Dermis blood vessel endothelial cell (primary cell): ENCODE measurements at regions not wholly inside any gene's neighbourhood (a gene's known extent, or its start where the extent isn't known, plus 50 kb on each side); places are given as distances from the start of the nearest gene placed in this dataset.

Experiments used
- DNase-seq: peaks from one replicate; pipeline ENCODE4 v3.0.0; 2010

DNA sequence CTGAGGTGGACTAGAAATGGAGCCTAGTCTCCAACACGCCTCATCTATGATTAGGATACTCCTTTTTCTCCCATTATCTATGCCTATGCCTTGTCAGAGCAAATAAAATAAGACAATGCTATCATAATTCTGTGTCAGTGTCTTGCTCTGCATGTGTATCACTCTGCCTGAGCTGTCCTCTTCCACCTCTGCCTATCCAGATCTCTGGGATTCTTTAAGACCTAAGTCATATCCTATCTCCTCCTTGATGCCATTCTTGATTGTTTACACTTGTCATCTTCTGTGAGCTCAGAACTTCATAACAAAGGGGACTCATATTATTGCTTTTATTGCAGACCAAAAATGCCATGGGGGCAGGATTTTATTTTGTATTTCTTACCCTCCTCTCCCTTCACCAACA is 351.2 kb upstream of the C9orf72 start:
- no peak for DNase-seq

DNA sequence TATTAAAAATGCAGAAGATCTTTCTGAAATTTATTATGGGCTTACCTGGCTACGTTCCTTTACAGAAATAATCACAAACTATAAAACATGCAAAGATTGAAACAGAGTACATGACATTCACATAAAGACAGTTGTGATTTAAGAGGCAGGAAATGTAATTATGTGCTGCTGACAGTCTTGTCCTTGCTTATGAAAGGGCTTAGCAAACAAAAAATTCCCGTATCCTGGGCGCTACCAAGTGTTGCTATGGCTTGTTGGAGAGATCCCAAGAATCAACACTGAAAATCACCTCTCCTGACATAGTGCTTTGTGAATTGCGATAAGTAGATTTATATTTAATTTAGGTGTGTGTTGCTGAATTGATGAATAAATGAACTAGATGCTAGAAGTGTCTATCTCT is 352.5 kb upstream of the C9orf72 start:
- no peak for DNase-seq

DNA sequence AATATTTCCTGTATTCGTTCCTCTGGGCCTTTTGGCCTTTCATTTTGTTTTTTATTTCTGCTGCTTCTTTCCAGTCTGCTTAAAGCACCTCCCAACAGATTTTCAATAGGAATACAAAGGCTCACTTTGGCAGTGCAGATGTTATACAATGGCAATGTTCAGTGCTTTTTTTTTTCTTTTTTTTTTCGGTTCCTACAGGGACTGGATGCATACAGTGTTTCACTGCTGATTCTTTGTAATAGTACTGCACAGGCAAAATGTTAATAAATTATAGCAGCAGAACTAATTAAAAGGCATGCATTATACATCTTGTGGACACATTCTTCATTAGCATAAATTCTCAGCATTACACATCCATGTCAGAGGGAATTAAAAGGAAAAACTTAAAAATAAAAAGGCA is 356.6 kb upstream of the C9orf72 start:
- no peak for DNase-seq

DNA sequence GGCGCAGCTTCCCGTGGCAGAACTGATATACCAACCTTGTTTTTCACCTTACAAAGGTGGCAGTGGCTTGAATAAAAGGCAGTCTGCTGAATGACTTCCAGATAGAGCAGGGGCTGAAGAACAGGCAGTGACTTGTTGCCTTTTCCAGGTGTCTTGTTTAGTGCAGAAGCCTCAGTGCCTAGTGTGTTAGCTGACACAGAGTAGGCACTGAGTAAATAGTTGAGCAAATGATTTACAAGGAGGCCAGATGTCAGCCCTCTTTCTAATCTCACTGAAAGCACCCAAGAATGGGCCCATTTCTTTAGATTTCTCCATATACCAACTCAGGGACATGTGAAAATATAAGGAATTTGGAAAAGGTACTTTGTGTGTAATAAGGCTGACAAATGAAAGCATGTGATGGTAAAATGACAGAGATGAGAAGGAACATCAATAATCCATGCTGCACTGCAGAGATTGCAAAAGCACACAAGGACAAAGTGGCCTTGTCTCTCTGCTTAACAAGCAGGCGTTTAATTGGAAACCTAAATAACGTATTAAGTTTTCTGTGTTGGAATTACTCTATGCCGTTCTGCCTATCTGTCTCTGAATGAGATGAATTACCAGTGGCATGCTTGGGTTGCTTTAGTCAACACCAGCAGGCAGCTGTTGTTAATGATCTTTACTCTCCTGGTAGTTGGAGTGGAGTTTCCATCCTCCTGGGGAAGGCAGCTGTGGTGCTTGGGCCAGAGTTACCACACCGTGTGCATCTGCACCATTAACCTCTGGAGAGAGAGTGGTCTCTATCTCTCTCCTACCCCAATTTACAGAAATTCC is 360.1 kb upstream of the C9orf72 start:
- no peak for DNase-seq

DNA sequence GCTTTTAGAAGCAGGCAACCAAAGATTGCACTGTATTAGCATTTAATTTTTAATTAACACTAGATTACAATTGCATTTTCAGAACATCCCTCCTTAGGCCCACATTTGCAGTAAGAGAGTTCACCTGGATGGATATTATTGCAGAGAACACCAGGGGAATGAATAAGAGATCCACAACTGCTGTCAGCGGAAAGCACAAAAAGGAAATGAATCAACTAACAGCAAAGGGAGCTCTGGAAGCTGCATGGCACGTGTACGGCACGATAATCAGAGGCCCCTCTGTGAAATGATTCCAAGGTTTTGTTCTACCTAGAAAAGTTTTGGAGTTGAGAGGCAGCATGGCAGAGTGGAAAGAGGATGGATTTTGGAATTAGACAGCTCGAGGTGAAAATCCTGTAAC is 361.2 kb upstream of the C9orf72 start:
- no peak for DNase-seq

DNA sequence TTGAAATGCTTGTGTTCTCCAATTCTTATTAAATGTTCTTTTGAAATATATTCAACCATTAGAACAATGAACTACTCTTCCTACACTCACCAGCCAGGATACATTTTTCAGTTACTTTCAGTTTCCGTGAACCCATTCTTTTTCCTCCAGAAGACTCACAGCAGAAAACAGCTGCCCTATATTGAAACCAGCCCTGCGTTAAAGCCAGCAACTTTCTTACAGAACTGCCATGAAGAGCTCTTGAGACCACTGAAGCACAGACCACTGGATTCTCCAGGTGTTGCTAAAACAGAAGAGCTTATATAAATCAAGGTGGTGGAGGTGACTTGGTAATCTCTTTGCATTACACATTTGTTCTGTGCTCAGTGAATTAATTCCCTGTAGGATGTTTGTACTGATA is 365.9 kb upstream of the C9orf72 start:
- DNase-seq: no peak

DNA sequence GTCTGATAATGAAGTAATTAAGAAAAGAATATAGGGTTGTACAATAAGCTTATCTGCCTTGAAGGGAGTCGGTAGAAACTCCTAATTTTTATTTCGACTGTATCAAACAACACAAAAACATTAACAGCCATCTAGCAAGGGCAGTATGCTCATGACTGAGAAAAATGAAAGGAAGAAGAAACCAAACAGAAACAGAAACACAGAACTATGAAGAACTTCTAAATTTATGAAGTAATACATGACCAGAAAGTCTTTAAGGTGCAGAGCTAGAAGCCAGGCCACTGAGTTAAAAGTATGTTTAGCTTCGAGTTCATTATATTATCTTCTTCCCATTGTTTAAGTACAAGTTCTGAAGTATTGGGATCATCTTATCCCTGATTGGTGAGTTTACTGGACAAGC is 367.3 kb upstream of the C9orf72 start:
- DNase-seq: no peak

DNA sequence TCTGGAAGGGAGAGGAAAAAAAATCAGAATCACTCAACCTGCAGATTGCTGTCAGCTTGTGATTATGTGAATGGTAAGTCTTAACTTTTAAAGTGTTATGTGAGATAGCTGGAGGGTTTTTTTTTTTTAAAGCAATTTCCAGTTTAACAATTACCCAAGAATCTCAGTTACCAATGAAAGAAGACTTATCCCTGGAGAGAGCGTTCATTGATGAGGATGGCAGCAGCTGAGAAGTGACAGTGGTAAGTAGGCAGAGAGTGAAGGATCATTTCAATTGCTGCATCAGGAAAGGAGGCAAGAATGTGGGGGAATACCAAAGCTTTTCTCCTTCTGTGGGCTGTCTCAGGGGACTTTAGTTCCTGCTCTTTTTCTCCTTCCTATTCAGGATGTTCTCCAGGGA is 370.2 kb upstream of the C9orf72 start:
- no peak for DNase-seq

DNA sequence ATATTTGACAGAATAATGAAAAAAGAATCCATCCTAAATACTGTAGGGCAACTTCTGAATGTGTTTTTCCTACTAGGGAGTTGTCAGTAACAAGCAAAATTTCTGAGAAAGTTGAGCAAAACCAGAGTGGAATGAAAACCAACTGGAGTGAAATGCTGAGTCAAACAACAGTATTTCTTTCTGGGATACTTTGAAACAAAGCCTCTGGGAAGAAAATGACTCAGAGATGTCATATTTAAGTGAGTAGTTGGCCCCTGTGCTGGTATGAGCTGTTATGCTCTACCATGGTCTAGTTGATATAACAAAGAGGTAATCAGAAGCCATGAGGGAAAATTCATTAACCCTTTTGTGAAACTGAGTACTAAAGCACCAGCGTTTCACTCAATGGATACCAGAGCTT is 372.1 kb upstream of the C9orf72 start:
- no peak for DNase-seq

DNA sequence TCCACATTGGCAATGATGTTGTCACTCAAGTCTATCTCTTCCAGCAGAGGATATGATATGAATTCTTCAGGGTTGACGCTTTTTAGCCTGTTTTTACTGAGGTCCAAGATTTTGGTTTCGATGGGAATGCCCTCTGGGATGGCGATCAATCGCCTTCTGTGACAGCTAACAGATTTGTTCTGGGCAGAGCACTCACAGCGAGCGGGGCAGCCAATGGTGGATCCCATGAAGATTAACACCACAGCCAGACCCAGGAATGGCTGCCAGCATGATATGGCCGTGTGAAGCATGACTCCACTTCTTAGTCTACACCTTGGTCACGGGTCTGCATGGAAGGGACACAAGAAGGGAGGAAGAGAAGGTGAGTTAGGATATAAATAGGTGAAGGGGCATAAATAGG is 377.1 kb upstream of the C9orf72 start:
- DNase-seq: no peak

DNA sequence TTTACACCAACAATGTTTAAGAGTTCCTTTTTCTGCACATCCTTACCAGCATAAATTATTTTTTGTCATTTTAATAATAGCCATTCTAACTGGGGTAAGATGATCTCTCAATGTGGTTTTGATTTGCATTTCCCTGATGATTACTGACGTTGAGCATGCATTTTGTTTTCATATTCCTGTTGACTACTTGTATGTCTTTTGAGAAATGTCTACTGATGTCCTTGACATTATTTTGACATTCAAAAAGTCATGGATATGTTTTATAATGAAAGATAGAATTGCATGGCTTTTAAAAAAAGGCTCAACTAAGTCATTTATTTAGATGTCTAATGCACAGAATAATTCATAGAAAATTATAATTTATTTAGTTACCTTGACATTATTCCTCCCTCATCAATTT is 381.6 kb upstream of the C9orf72 start:
- no peak for DNase-seq

DNA sequence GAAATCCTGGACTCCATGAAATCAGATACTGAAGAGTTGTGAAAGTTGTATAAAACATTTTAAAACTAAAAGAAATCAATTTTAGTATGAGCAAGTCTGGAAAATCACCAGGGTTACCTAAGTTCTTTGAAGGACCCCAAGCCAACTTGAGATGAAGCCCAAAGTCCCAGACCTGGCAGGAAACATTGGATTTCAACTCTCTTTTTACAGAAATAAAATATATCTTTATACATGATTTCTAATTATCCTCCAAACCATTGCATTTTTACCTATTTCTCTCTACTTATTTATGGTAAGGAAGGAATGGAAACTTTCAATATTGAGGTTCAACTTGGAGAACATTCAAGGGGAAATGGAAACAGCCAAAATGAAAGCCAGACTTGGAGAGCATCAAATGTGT is 390.6 kb upstream of the C9orf72 start:
- DNase-seq: no peak

DNA sequence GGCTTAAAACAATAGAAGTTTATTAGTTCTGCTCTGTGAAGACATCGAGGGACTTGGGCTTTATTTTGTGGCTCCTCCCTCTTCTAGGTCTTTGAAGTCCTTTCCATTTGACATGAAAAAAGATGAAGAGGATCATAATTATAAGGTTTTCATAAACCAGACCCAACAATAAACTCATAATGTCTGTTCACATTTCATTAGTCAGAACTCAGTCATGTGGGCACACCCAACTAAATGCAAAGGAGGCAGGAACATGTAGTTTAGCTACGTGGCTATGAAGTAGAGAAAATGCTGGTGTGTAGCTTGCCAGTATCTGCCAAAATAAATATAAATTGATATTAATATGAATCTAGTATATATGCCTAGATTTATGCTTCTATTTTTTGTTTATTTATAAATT is 393.9 kb upstream of the C9orf72 start:
- no peak for DNase-seq

DNA sequence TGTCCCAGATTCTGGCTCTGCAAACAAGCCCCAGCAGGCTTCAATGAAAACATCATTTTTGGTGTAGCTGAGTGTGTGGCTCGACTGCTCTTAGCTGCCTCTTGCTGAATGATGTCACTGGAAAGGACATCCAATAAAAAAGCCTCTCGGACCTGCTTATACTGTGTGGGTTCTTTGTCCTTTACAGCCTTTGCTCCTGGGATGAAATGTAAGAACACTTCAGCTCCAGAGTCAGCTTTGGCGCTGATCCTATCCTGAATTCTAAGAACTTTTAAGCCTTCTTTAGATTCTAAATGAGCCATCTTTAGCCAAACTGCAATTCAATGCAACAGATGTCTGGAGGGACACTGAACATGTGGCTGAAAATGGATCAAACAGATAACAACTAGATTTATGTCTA is 404.6 kb upstream of the C9orf72 start:
- no peak for DNase-seq

DNA sequence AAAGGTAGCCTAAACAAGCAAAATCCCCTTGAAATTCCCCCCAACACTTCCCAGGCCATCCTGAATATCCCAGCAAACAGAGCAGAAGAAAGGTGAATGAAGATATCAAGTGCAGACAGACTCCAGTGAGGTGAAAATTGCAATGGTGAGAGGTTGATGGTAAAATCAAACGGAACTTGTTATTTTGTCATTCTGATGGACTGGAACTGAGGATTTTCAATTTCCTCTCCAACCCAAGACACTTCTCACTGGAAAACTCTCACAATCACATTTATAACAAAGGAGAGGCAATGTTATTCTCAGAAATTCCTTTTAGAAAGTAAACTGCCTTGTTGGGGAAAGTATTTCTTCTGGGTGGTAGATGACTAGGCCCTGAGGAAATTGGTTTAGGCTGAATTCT is 412.4 kb upstream of the C9orf72 start:
- DNase-seq: no peak

DNA sequence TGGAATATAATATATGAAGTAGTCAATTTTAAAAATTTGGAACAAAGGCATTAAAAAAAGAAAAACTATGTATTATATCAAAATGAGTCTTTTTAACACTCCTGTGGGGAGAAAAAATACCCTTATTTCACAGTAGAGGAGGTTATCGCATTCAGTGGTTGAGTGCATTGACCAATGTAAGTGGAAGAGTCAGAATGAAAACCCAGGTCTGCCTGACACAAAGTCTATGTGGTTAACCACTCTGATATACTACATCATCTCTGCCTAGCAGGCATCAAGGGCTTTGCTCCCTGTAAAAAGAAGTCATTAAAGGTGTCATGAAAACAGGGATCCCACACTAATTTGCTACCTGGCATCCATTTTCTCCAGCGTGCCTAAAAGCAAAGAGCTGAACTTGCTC is 417.2 kb upstream of the C9orf72 start:
- DNase-seq: no peak

DNA sequence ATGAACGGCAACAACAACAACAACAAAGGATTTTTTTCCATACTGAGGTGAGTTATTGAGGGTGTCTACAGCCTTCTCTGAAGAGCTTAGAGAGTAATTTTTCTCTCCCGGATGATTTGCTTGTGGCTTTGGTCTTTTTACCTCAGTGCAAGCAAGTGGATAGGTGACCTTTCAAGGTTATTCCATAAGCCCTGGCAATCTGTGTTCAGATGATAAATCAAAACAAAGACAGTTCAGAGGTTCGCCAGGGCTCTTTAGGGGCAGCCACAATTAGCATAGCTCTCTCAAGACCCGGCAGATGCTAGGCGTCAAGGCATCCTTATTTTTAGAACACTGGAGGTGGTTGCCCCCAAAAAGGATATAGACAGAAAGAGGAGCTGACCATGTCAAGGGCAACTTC is 417.9 kb upstream of the C9orf72 start:
- DNase-seq: no peak

DNA sequence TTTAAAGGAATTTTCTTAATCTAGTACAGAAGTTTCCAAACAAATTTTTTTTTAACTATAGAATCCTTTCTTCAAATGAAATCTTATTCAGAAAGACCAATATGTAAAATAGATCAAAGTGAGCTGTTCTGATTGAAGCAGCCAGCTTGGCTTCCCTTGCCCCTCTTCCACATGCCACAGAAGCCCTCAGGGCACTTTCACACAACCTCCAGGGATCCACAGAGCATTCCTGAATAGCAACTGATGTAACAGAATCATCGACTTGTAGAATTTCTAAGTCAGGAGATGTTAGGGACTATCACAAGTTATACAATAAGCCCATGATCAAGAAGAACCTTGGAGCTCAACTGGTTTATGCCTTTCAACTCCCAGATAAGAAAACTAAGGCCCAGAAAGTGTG is 427.8 kb upstream of the C9orf72 start:
- DNase-seq: no peak

DNA sequence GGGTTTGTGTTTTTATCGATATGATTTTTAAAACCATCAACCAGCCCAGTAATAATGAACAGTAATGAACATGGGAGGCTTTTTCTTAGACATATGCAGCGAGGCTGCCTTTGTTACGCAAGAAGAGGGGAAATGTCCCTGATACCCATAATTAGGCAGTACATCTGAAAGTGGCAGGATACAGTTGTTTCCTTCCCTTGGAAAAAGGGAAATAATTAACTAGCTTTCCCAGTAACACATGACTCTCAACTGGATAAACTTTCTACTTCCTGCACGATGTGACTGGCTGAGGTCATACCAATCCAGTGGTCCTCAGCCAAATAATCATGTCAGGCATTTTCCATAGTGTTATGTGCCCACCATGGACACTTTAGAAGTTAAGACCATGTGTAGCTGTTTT is 431.6 kb upstream of the C9orf72 start:
- DNase-seq: peak; percentile 1

DNA sequence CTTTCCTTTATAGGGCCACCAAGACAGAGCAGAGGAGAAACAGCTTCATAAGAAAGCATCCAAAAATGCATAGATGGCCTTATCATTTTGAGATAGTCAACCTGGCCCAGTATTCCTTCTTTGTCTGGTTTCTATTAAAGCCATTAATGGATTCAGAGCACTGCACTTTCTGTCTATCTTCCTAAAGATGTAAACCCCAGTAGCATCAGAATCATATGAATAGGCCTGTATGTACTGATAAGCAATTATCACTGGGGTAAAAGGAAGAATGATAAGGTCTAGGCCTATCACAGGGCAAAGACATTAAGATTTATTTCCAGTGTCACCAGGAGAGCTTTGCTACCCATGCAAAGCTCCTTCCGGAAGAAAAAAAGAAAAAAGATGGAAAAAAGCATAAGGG is 432.5 kb upstream of the C9orf72 start:
- no peak for DNase-seq

DNA sequence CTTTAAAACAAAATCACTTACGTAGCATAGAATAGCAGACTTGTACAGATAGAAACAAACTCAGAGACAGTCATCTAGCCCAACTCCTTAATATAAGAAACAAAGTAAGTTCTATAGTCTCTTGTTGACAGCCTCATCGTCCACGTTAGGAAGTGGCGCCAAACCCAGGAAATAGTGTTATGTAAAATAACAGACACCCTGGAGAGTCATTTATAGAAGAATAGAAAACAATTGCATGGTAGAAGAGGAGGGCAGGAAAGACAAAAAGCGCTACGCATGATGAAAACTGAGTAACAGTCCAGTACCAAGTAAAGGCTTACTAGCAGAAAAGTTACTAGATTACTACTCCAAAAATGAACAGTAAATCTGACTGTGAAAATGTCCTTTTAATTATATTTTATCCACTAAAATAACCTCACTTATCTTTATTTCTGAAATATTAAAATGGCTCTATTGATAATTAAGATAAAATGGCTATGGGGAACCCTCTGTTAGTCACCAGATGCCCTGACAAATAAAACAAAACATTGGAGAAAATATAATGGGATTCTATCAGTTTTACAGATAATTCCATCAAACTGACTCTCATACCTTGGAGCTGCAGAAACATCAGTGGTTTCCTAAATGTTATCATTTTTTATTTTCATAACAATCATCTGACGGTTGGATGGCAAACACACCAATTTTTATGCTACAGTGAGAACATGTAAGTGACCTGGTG is 434.0 kb upstream of the C9orf72 start:
- no peak for DNase-seq

DNA sequence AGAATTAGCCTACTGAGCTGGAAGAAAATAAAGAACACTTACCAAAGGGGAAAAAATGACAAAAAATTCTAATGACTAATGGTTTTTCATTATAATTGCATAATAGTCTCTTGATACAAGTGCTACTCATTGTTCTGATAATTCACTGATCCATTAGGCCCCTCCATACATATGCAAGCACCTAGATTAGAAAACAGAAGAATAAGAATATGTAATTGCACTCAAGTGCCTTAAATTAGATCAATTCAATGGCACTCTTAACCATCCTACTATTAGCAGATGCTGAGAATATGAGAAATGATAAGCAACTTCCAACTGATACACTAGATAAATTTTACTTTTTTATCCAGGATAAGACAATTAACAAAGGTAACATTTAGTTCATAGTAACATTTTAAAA is 440.9 kb upstream of the C9orf72 start:
- DNase-seq: no peak

DNA sequence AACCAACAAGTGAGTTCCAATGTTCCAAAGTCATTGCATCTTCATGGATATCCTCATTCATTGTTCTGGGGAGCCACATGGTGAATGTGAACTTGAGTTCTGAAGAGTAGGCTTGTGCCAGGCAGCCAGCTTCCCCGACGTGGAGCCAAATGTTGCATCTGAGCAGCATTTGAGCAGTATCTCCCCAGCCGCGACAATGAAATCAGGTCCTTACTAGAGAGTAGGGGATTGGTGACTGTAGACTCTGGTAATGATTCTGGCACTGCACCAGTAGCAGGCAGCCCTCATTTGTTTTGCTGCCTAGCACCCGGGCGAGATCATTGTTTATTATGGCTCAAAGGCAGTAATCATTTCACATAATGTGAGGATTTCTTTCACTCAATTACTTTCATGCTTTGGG is 451.4 kb upstream of the C9orf72 start:
- no peak for DNase-seq

DNA sequence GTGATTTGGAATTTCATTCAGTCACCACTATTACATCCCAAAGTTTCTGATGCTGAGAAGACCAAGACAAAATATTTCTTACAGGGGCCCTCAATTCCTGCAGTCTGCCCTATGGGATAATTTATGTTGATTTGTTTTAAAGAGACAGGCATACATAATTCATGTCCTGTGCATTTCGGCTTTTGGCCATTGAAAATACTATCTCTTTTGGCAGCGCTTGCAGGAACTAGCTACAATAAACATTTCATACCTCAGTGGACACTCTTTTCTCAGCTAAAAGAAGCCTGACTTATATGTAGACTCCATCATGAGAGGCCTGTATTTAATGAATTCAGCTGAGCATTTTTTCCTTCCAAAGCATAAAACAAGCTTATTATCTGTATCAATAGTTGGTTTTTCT is 451.9 kb upstream of the C9orf72 start:
- no peak for DNase-seq
